IPS-15b (cell line): ENCODE measurements at regions not wholly inside any gene's neighbourhood (a gene's known extent, or its start where the extent isn't known, plus 50 kb on each side); places are given as distances from the start of the nearest gene placed in this dataset.

ENCODE experiments used
- H3K27me3 ChIP-seq: one replicate; pipeline ENCODE4 v1.6.1; 2013; ENCODE audit warnings: low read length; ENCODE audit not compliant: control insufficient read depth, insufficient read depth
- H3K36me3 ChIP-seq: one replicate; pipeline ENCODE4 v1.6.1; 2013; ENCODE audit warnings: low read length; ENCODE audit not compliant: control insufficient read depth, insufficient read depth
- H3K4me1 ChIP-seq: one replicate; pipeline ENCODE4 v1.6.1; 2013; ENCODE audit warnings: mild to moderate bottlenecking, low read length; ENCODE audit not compliant: control insufficient read depth, insufficient read depth
- H3K4me3 ChIP-seq: one replicate; pipeline ENCODE4 v1.5.1; 2013; ENCODE audit warnings: low read depth, low read length
- H3K9ac ChIP-seq: one replicate; pipeline ENCODE4 v1.6.1; 2013; ENCODE audit warnings: low read depth, mild to moderate bottlenecking, low read length
- H3K9me3 ChIP-seq: one replicate; pipeline ENCODE4 v1.6.1; 2013; ENCODE audit warnings: mild to moderate bottlenecking, low read length; ENCODE audit not compliant: control insufficient read depth, insufficient read depth

- no peaks in the 10 kb centered on the region for H3K27me3 ChIP-seq
- H3K4me3 ChIP-seq = no peak overlapping the region
- H3K36me3 ChIP-seq = no peaks in the 10 kb centered on the region
- no peak overlapping the region for H3K9ac ChIP-seq
- H3K9me3 ChIP-seq = no peaks in the 10 kb centered on the region
- no peaks in the 10 kb centered on the region for H3K4me1 ChIP-seq
Measured at GRCh38 chr3:145857956-145858355, 303.0 kb downstream of the PLOD2 start.

- Histone ChIP-seq H3K9me3 (no peaks in the 10 kb centered on the region), H3K36me3 (no peaks in the 10 kb centered on the region), H3K27me3 (no peaks in the 10 kb centered on the region), H3K4me1 (peaks cover 5% of the 10 kb centered on the region), H3K4me3 (no peak overlapping the region), H3K9ac (no peak overlapping the region)
Measured at GRCh38 chr3:145864336-145864735, 296.6 kb downstream of the PLOD2 start.

GRCh38 chr3:145865399-145866018 is 295.5 kb downstream of the PLOD2 start:
- no peaks in the 10 kb centered on the region for H3K9me3 ChIP-seq
- H3K4me1 ChIP-seq = peaks cover 5% of the 10 kb centered on the region
- no peak overlapping the region for H3K9ac ChIP-seq
- no peak overlapping the region for H3K4me3 ChIP-seq
- H3K27me3 ChIP-seq = no peaks in the 10 kb centered on the region
- H3K36me3 ChIP-seq = no peaks in the 10 kb centered on the region

- no peak overlapping the region for H3K9ac ChIP-seq
- no peaks in the 10 kb centered on the region for H3K4me1 ChIP-seq
Measured at GRCh38 chr3:145869958-145870357, 291.0 kb downstream of the PLOD2 start.

GRCh38 chr3:145882436-145882835 is 278.5 kb downstream of the PLOD2 start:
- Histone ChIP-seq H3K36me3 (no peaks in the 10 kb centered on the region), H3K27me3 (no peaks in the 10 kb centered on the region), H3K4me3 (no peak overlapping the region), H3K9me3 (no peaks in the 10 kb centered on the region), H3K4me1 (no peaks in the 10 kb centered on the region), H3K9ac (no peak overlapping the region)

More at GRCh38 chr3:145869958-145870357, 291.0 kb downstream of the PLOD2 start:
- no peaks in the 10 kb centered on the region for H3K36me3 ChIP-seq
- H3K27me3 ChIP-seq = no peaks in the 10 kb centered on the region
- no peak overlapping the region for H3K4me3 ChIP-seq
- no peaks in the 10 kb centered on the region for H3K9me3 ChIP-seq

GRCh38 chr3:145889730-145890129 is 271.3 kb downstream of the PLOD2 start:
- Histone ChIP-seq H3K9me3 (no peaks in the 10 kb centered on the region), H3K4me3 (no peak overlapping the region), H3K4me1 (no peaks in the 10 kb centered on the region), H3K27me3 (no peaks in the 10 kb centered on the region), H3K36me3 (no peaks in the 10 kb centered on the region), H3K9ac (no peak overlapping the region)

- Histone ChIP-seq H3K9ac (no peak overlapping the region), H3K9me3 (no peaks in the 10 kb centered on the region), H3K36me3 (no peaks in the 10 kb centered on the region), H3K4me1 (no peaks in the 10 kb centered on the region), H3K27me3 (no peaks in the 10 kb centered on the region), H3K4me3 (no peak overlapping the region)
Measured at GRCh38 chr3:145892869-145893268, 268.1 kb downstream of the PLOD2 start.

GRCh38 chr3:145893331-145893730 is 267.7 kb downstream of the PLOD2 start:
- no peak overlapping the region for H3K9ac ChIP-seq
- H3K9me3 ChIP-seq = no peaks in the 10 kb centered on the region
- no peak overlapping the region for H3K4me3 ChIP-seq
- no peaks in the 10 kb centered on the region for H3K27me3 ChIP-seq
- H3K36me3 ChIP-seq = no peaks in the 10 kb centered on the region
- H3K4me1 ChIP-seq = no peaks in the 10 kb centered on the region

- peaks cover 3% of the 10 kb centered on the region for H3K4me1 ChIP-seq
- no peaks in the 10 kb centered on the region for H3K36me3 ChIP-seq
- no peaks in the 10 kb centered on the region for H3K27me3 ChIP-seq
- H3K4me3 ChIP-seq = no peak overlapping the region
- no peaks in the 10 kb centered on the region for H3K9me3 ChIP-seq
- H3K9ac ChIP-seq = no peak overlapping the region
Measured at GRCh38 chr3:145898487-145898886, 262.5 kb downstream of the PLOD2 start.

GRCh38 chr3:145899241-145899640 is 261.7 kb downstream of the PLOD2 start:
- Histone ChIP-seq H3K9ac (no peak overlapping the region), H3K27me3 (no peaks in the 10 kb centered on the region), H3K9me3 (no peaks in the 10 kb centered on the region), H3K4me1 (peaks cover 3% of the 10 kb centered on the region), H3K36me3 (no peaks in the 10 kb centered on the region), H3K4me3 (no peak overlapping the region)

- Histone ChIP-seq H3K4me1 (peaks cover 3% of the 10 kb centered on the region), H3K27me3 (no peaks in the 10 kb centered on the region), H3K4me3 (no peak overlapping the region), H3K36me3 (no peaks in the 10 kb centered on the region), H3K9ac (no peak overlapping the region), H3K9me3 (no peaks in the 10 kb centered on the region)
Measured at GRCh38 chr3:145900056-145900829, 260.7 kb downstream of the PLOD2 start.

- no peak overlapping the region for H3K4me3 ChIP-seq
- peaks cover 3% of the 10 kb centered on the region for H3K4me1 ChIP-seq
- no peaks in the 10 kb centered on the region for H3K27me3 ChIP-seq
- no peaks in the 10 kb centered on the region for H3K9me3 ChIP-seq
- H3K36me3 ChIP-seq = no peaks in the 10 kb centered on the region
- no peak overlapping the region for H3K9ac ChIP-seq
Measured at GRCh38 chr3:145902166-145902565, 258.8 kb downstream of the PLOD2 start.
